ENCODE measurements at regions not wholly inside any gene's neighbourhood (a gene's known extent, or its start where the extent isn't known, plus 50 kb on each side); places are given as distances from the start of the nearest gene placed in this dataset.

- TF ChIP-seq CTCF (IDR thresholded peaks at IDR 0.05; ENCODE audit: low read depth, low read length), result no peak
Measured at GRCh38 chr5:20463206-20463605, 475.2 kb upstream of the CDH18 start.

GRCh38 chr5:20446121-20446520 lies 458.1 kb upstream of the CDH18 start:
- TF ChIP-seq CTCF (IDR thresholded peaks at IDR 0.05; ENCODE audit: low read depth, low read length), result no peak
- DNase-seq (ENCODE audit: low read depth in 2 of 2), result no peak
- no peak overlapping the region for H3K4me3 ChIP-seq (replicated peaks in 1 of 2; ENCODE audit: low read depth in 2 of 2, low read length in 2 of 2)

More at GRCh38 chr5:20463206-20463605, 475.2 kb upstream of the CDH18 start:
- H3K4me3 ChIP-seq (replicated peaks in 1 of 2; ENCODE audit: low read depth in 2 of 2, low read length in 2 of 2), result no peak overlapping the region
- DNase-seq (ENCODE audit: low read depth in 2 of 2), result no peak

- DNase-seq (ENCODE audit: low read depth in 2 of 2), result no peak
- no peak overlapping the region for H3K4me3 ChIP-seq (replicated peaks in 1 of 2; ENCODE audit: low read depth in 2 of 2, low read length in 2 of 2)
- no peak for TF ChIP-seq CTCF (IDR thresholded peaks at IDR 0.05; ENCODE audit: low read depth, low read length)
Measured at GRCh38 chr5:20445326-20445860, 457.4 kb upstream of the CDH18 start.

GRCh38 chr5:20434786-20435185 lies 446.8 kb upstream of the CDH18 start:
- no peak for DNase-seq (ENCODE audit: low read depth in 2 of 2)
- H3K4me3 ChIP-seq (replicated peaks in 1 of 2; ENCODE audit: low read depth in 2 of 2, low read length in 2 of 2), result no peak overlapping the region
- no peak for TF ChIP-seq CTCF (IDR thresholded peaks at IDR 0.05; ENCODE audit: low read depth, low read length)

- H3K4me3 ChIP-seq (replicated peaks in 1 of 2; ENCODE audit: low read depth in 2 of 2, low read length in 2 of 2), result no peak overlapping the region
- no peak for DNase-seq (ENCODE audit: low read depth in 2 of 2)
- TF ChIP-seq CTCF (IDR thresholded peaks at IDR 0.05; ENCODE audit: low read depth, low read length), result no peak
Measured at GRCh38 chr5:20420991-20421595, 433.1 kb upstream of the CDH18 start.
